Renal pelvis (tissue), 1 donor: ENCODE measurements at regions not wholly inside any gene's neighbourhood (a gene's known extent, or its start where the extent isn't known, plus 50 kb on each side); places are given as distances from the start of the nearest gene placed in this dataset.
"Not testable (repeated sequence)": the region's sequence is repeated elsewhere in the genome, so short reads cannot be mapped to it uniquely, and the experiment has no call there.

Source experiments
- DNase-seq: peaks from one replicate; pipeline ENCODE4 v3.0.0-alpha.2; 2013

DNA sequence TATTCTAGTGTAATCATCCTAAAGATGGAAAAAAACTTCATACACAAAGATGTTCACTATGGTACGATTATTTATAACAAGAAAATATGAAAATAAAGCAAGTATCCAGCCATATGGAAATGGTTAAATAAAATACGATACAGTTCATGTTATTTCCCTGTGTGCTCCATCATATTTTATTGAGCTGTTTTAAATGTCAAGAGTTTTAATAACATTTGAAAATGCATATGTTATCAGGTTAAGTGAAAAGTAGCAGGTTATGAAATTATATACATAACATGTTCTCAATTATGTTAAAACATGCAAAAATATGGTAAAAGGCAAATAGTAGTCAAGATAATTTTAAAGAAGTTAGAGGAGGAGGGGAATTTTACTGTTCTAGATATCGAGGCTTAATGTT, 192.0 kb downstream of the HNRNPD start:
- DNase-seq = no peak

DNA sequence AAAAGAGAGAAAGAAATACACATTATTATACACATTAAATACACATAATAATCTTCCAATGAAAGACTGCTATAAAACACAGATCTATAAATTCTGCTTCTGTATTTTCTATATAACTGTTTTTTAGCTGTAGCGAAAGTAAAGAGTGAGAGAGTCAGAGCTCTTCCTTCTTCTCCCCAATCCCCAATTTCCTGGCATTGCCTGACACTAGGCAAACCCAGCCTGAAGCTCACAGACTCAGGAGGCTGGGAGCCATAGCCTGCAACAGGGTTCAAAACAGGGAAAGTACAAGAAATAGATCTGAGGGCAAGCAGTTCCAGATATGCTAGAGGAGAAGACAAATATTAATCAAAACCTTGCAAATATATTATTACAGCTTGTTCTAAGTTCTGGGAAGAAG, 201.6 kb downstream of the HNRNPD start:
- DNase-seq = no peak

DNA sequence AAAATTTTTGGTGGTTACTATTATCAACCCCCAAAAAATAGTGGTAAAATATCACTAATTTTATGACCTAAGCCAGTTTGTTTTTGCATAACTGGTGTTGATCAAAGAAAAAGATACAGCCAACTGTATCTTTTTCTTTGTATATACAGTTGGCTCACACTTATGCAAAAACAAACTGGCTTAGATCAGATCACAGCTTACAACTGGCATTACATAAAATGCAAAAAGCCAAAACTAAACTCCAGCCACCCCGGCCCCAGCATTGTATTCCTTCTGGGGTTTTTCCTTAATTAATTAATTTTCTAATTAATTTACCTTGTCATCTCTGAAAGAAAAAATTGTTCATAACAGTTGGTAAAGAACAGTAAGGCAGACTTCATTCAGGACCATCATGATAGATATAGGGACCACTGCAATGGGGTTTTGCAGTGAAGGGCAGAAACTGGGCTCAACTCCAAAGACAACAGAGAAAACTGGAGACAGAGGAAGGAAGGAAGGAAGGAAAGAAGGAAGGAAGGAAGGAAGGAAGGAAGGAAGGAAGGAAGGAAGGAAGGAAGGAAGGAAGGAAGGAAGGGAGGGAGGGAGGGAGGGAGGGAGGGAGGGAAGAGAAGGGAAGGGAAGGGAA, 202.1 kb downstream of the HNRNPD start:
- no peak for DNase-seq

DNA sequence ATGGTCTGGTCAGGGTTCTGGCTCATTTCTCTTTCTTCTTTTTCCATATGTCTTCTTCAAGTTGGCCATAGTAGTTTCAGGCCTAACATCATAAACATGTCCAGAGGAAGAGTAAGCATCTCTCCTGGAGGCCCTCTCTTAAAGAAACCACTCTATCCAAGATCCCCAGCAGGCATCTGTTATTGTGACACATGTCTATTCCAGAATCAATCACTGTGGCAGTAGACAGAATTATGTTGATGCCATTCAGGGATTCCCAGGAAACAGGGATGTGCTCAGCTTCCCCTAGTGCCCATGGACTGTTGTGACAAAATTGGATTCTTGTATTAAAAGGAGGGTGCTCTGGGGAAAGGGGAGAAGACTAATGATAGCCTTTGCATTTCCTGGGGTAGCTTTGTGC, 224.0 kb downstream of the HNRNPD start:
- no peak for DNase-seq

DNA sequence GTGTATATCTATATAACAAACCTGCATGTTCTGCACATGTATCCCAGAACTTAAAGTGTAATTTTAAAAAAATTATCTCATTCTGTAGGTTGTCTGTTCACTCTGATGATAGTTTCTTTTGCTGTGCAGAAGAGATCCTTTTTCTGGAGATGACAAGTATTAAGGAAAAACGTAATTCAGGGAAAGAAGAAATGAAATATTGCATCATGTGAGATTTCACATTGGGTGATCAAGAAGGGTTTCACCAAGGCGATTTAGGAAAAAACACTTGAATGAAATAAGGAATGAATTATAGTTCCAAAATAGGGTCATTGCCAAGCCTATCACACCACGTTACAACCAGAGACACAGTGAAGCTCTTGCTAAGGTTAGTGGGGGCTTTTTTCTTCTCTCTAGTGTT, 227.9 kb downstream of the HNRNPD start:
- no peak for DNase-seq

DNA sequence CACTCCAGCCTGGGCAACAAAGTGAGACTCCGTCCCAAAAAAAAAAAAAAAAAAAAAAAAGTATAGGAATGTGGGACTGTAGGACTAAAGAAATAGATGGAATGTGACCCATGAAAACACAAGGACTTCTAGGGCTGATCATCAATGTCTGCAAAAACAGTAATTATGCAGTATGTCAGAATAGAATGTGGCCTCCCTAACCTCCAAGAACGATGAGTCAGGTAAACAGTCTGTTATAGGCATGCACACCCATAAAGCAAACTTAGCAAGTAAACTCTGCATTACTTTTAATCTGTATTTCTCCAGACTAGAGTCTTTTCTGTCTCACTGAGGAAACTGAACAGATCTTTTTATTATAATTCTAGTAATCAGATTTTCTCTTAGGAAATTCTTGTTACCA, 233.4 kb downstream of the HNRNPD start:
- no peak for DNase-seq

DNA sequence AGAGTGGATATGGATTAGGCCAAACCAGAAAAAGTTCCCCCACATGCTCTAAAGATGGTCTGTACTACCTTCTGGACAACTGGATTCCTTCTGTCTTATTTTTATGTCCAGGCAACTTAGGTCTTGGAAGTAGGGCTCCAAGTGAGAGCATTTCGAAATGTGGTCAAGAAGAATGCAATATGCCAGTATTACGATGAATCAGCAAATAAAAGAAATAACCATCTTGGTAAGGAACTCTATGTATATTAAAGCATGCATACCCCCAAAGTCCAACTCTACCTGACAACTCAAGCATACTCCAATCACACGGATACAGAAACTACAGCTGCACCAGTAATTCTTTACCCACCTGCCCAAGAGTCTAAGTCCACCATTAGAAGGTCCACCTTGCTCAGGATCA, 234.5 kb downstream of the HNRNPD start:
- DNase-seq = no peak

DNA sequence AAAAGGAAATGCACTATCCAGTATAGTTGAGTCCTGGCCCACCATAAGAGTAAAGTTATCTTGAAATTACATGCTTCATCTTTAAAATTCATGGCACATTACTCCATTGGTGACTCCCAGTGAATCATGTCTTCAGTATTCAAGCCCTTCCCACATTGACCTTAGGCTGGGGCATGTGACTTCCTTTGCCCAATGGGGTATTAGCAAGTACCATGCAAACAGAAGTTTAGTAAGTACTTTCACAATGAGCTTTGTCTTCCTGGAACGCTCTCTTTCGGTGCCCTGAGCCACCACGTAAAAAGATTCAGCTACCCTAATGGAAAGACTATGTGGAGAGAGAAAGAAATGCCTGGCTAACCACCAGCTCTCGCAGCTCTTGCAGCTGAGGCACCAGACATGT, 235.4 kb downstream of the HNRNPD start:
- no peak for DNase-seq

DNA sequence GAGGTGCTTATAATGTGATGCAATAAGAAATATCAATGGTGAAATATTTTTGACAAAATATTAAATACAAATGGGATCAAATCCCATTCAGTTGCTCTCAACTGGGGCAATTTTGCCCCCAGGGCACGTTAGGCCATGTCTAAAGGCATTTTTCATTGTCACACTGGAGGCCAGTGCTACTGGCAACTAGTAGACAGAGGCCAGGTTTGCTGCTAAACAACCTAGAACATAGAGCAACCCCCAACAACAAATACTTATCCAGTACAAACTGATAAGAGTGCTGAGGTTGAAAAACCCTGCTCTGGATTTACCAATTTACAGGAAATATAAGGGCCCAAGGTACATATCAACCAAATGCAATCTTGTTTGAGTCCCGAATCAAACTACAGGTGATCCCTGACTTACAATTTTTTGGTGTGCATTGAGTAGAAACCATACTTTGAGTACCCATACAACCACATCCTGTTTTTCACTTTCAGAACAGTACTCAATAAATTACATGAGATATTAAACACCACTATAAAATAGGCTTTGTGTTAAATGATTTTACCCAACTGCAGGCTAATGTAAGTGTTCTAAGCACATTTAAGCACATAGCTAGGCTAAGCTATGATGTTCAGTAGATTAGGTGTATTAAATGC, 237.5 kb downstream of the HNRNPD start:
- no peak for DNase-seq

DNA sequence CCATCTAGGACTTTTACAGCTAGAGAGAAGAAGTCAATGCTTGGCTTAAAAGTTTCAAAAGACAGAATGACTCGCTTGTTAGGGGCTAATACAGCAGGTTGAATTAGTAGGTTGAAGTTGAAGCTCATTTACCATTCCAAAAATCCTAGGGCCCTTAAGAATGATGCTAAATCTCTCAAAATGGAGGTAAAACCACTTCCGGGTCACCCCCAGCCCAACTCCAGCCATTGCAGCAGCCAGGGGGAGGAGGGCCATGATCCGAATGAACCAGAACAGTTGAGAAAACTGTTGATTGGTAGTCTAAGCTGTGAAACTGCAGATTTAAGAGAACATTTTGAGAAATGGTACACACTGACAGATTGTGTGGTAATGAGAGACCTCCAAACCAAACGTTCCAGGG, 245.4 kb downstream of the HNRNPD start:
- no peak for DNase-seq

DNA sequence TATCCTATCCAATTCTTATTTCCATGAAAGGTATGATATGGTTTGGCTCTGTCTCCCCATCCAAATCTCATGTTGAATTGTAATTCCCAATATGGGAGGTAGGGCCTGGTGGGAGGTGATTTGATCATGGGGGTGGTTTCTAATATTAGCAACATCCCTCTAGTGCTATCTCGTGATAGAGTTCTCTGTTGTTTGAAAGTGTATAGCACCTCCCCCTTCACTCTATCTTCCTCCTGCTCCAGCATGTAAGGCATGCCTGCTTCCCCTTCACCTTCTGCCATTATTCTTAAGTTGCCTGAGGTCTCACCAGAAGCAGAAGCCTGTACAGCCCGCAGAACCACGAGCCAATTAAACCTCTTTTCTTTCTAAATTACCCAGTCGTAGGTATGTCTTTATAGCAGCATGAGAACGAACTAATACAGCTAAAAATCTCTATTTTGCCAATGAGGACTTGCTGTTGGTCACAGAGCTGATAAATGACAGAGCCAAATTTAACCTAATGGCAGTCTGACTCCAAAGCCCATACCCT, 247.2 kb downstream of the HNRNPD start:
- no peak for DNase-seq

DNA sequence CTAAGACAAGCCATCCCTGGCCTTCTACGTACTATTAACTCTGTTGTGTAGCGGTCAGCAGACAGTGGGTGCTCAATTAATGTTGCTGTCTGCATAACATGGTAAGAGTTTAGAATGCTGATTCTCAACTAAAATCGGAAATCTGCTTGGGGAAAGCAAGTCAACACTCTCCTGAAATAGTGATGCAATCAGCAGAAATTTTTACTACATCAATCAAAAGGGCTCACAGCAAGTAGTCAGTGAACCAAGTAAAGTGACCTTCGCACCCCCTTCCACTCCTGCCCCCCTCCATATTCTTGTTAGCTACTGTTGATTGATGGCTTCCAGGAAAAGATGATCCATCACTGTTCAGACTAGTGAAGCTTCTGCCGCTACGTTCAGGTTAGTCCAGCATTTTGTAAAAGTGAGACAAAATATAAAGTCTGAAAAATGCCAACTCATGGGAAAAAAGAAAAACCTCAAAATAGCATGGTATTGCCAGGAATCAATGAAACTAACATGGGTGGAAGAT, 247.9 kb downstream of the HNRNPD start:
- no peak for DNase-seq

DNA sequence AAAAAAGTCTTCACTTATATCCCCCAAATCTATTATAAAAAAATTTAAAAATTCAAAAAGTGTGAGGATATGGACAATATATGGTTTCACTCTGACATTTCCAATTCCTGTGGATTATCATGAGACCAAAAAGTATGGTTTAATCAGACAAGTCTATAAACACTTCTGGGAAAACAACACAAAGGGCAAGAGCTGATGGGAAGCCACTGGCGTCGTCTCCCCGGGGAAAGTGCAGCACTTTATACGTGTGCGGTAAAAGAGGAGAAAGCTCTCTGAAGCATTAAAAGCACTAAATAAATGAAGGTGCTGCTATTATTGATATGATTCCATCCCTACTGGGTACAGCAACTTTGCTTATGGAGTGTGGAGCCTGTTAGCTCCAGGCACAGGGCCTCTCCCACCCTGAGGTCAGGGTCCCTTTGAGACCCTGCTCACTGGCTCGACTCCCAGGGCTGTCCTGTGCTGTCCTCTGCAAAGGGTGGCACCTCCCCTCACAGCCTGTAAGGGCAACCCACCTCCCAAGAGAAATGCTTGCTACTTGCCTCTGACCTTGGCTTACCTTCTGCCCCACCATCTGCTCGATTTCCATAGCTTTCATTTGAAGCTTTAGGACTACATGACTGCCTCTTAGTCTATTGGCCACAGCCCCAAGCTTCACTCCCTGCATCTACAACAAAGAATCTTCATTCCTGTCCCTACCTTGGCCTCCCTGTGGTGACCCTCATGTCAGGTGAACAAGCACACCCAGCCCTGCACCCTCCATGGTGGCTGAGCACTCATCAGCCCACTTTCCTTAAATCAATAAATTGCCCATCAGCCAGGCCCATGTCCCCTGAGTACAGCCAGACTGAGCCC, 248.6 kb downstream of the HNRNPD start:
- DNase-seq = no peak

DNA sequence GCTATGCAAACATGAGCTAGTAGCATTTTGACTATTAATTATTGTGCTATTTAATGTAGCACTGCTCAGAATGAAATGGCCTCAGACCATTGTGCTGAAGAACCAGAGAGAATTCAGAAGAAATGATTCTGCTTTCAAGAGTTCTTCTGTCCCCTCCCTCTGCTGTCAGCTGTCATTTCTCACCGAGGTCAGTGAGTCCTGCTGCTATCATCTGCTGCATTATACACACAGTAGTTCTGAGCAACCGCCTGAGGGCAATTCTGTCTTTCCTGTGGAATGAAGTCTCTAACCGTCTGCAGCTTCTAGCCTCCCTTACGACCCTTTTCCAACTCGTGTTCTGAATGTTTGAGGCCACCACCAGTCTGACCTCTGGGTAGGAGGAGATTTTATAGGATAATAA, 249.4 kb downstream of the HNRNPD start:
- DNase-seq = no peak

DNA sequence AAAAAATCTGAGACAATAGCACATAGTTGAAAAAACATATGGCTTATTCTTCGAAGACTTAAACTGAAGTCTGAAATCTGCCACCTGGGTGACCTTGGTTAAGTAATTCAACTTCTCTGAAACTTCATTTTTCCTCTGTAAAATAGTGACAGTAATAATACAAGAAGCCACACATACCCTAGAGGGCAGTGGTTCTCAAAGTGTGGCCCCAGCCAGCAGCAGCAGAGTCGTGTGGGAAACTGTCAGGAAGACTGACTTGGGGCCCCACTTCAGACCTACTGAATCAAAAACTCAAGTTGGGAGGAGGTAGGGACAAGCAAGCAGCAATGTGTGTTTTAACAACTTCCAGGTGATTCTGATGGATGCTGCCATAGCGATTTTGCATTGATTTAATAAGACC, 249.9 kb downstream of the HNRNPD start:
- DNase-seq = no peak

DNA sequence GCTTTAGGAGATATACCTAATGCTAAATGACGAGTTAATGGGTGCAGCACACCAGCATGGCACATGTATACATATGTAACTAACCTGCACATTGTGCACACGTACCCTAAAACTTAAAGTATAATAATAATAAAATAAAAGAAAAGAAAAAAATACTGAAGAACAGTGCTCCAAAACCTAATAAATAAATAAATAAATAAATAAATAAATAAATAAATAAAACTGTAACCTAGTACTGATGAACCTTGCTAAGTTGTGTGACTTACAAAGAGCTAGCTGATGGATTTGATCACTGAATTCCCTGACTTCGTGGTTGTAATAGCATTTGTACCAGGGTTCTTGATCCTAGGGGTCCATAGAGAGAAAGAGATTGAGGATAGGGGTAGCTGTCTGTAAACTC, 258.6 kb downstream of the HNRNPD start:
- DNase-seq = not testable (repeated sequence)

DNA sequence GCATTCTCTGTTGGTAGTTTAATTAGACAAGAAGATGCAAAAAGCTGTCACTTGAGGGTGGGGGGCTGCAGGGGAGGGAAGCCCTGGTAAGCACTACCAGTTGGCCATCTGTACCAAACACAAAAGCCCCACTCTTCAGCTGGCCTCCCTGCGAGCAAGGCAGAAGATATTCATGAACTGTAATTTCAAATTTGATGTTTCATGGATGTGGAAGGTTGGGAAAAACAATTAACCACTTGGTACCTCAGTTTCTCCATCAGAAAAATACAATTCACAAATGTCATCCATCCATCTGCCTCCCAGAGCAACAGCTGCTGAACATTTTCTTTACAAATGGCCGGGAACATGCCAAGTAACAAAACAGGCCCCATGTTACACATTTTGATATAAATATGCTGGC, 265.3 kb downstream of the HNRNPD start:
- DNase-seq = no peak

DNA sequence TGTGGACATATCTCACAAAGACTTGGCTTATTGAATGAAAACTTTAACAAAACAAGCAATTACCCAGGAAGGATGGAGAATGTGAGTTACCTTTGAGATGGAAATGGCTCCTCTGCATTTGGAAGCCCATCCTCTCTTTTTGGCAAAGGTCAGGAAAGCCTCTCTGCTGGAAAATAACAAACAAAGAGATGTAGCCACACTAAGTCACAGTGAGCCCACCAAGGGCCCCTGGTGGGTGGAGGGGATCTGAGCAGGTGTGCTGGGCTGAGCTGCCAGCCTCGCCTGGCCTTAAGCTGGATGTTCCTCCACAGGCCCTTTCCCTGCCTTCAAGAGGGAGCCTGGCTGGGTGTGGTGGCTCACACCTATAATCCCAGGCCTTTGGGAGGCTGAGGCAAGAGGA, 269.2 kb downstream of the HNRNPD start:
- no peak for DNase-seq

DNA sequence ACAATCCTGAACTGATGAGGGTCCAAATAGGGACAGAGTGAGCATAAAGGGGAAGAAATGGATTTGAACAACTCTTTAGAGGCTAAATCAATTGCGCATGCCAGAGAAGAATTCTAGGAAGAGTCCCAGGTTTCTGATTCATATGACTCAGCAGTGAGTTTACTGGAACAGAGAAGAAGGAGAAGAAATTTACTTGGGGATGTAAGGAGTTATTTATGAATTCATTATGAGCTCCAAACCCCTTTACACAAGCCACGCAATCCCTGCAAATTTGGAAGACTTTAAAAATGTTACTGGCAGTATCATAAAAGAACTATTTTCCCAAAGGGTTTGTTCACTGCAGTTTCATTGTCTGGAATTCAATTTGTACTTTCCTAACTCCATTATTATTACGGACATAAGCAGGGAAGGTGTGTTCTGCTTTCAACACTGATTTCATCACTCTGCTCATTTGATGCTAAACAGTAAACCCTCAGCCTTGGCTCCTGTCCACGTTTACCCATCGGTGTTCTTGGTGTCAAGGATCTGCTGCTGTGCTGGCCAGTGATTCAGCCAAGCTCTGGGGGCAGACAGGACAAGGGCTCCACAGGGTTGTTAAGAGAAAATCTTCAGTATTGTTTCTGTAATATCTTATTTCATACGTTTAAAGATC, 273.7 kb downstream of the HNRNPD start:
- DNase-seq = no peak

DNA sequence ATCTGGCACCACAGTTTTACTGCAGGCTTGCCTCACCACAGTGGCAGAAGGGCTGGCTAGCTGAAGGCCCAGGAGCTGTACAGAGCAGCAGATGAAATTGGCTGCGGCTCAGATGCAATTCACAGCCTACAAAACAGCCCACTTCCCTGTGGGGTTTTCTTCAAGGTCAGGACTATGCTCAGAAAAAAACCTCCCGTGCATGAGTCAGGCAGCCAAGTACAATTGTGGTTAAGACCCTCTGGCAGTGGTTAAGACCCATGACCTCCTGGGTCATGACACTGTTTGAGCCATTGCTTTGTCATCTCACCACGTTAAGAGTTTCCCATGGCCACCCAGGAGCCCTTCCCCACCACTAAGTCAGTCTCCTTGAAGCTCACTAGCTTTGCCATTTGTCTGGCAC, 276.3 kb downstream of the HNRNPD start:
- DNase-seq = no peak

DNA sequence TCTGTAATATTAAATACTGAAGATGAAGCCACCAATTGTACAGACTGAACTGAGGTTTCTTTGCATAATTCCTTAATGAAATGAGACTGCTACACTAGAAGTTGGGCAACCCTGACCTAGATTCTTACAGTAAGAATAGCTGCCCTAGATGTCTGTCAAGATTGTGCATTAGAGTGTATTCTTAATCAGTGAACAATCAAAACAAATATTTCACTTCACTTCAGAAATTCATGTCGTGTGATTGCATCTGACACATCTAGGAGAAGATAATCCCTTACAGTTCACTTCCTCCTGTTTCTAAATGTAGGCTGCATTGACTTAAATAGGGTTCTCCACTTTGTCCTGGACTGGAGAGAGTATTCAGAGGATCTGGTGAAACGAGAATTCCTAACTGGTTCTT, 283.1 kb downstream of the HNRNPD start:
- no peak for DNase-seq

DNA sequence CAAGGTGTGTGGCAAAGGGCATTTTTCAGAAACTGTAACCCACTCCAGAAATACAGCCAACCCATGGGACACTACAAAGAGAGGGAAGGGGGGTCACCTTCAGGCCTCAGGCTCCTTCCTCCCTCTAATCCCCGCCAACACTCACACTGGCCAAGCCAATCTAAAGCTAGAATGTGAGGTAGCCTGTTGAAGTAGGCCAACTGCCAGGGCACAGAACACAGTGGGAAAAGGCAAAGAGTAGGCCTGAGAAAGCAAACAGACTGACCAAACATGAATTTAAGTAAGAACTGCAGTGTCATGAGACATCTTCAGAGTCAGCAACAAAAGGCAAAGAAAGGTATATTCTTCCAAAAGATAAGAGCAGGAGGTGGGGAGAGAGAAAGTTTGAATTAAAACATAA, 289.0 kb downstream of the HNRNPD start:
- DNase-seq = no peak
